Heart left ventricle (tissue), 13 donors: ENCODE measurements at regions not wholly inside any gene's neighbourhood (a gene's known extent, or its start where the extent isn't known, plus 50 kb on each side); places are given as distances from the start of the nearest gene placed in this dataset.
"Not testable (repeated sequence)": the region's sequence is repeated elsewhere in the genome, so short reads cannot be mapped to it uniquely, and the experiment has no call there.

Experiments used
- POLR2A ChIP-seq, 2 donors: fragments of 450-650 bp; IDR thresholded peaks; one replicate each; pipeline ENCODE4 v1.6.1; 2017; ENCODE audit warnings: antibody characterized with exemption in 2 of 2, mild to moderate bottlenecking in 2 of 2, moderate library complexity in 2 of 2
- TF ChIP-seq, protein P1 (sequence below), 12 donors: fragments of 200-600 bp; sonication (generic) in 4 of 12; IDR thresholded peaks; one replicate each; pipeline versions ENCODE4 v1.5.0 to v1.8.0; 2018 to 2022; ENCODE audit warnings: antibody characterized with exemption in 12 of 12, mild to moderate bottlenecking in 5 of 12
- donor health status: ischemic (EF 13 %, LVEDD 7.1; RV severe dilation, severe dysfunction).
- donor health status: DM: no; HTN: yes; CAD: no.
- donor health status: DM: no; HTN: no; CAD: no.
- donor health status: ischemic (EF 25% LVEDD 6.9; RV normal size, moderate dysfunction).
- donor health status: ischemic (EF 25% LVEDD 5.7; RV mildly dilated, moderate dysfunction).
- donor health status: ischemic (EF 35%, LVEDD 5.7; RV mildly dilated, moderate dysfunction).
- donor health status: nonischemic (EF 11% LVEDD 7.7; RV severe dilation, severe dysfunction).
- donor health status: DM: yes; HTN: yes; CAD: no.
- donor health status: PGD.
- donor health status: ischemic (EF 29% LVEDD 5.4; RV normal size, mild dysfunction).
- donor health status: nonischemic (EF 23%, LVEDD 6.1; RV moderate dilation, normal function).

DNA sequence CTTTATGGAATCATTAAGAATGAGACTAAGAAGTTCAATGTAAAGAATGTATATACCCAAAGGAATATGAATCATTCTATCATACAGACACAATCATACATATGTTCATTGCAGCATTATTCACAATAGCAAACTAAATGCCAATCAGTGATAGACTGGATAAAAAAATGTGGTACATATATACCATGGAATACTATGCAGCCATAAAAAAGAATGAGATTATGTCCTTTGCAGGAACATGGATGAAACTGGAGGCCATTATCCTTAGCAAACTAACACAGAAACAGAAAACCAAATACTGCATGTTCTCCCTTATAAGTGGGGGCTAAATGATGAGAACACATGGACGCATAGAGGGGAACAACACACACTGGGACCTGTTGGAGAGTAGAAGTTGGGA lies 110.2 kb downstream of the GATA3 start:
- TF ChIP-seq, protein P1, sequence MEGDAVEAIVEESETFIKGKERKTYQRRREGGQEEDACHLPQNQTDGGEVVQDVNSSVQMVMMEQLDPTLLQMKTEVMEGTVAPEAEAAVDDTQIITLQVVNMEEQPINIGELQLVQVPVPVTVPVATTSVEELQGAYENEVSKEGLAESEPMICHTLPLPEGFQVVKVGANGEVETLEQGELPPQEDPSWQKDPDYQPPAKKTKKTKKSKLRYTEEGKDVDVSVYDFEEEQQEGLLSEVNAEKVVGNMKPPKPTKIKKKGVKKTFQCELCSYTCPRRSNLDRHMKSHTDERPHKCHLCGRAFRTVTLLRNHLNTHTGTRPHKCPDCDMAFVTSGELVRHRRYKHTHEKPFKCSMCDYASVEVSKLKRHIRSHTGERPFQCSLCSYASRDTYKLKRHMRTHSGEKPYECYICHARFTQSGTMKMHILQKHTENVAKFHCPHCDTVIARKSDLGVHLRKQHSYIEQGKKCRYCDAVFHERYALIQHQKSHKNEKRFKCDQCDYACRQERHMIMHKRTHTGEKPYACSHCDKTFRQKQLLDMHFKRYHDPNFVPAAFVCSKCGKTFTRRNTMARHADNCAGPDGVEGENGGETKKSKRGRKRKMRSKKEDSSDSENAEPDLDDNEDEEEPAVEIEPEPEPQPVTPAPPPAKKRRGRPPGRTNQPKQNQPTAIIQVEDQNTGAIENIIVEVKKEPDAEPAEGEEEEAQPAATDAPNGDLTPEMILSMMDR (IDR thresholded peaks at IDR 0.05): not testable (repeated sequence)
- TF ChIP-seq POLR2A (IDR thresholded peaks at IDR 0.05): not testable (repeated sequence)
